BE2C (cell line): ENCODE measurements at regions not wholly inside any gene's neighbourhood (a gene's known extent, or its start where the extent isn't known, plus 50 kb on each side); places are given as distances from the start of the nearest gene placed in this dataset.

Experiments
- DNase-seq: peaks from one replicate; pipeline ENCODE4 v3.0.0-alpha.2; 2020
- H3K27me3 ChIP-seq: fragments of 250-450 bp; sonication (Bioruptor Pico); 2 replicates; pipeline ENCODE4 v1.5.1; 2020; ENCODE audit warnings: mild to moderate bottlenecking
- H3K36me3 ChIP-seq: fragments of 250-450 bp; sonication (Bioruptor Pico); 2 replicates; pipeline ENCODE4 v1.5.1; 2020; ENCODE audit warnings: mild to moderate bottlenecking
- H3K4me1 ChIP-seq: fragments of 250-450 bp; sonication (Bioruptor Pico); 2 replicates; pipeline ENCODE4 v1.5.1; 2020
- H3K4me3 ChIP-seq: 2 replicates; pipeline ENCODE4 v1.5.1; 2011; ENCODE audit warnings: low read depth, low read length
- H3K9me3 ChIP-seq: fragments of 250-450 bp; sonication (Bioruptor Pico); 2 replicates; pipeline ENCODE4 v1.5.1; 2020
- TF ChIP-seq, protein P1 (sequence below): IDR thresholded peaks from 2 replicates; pipeline ENCODE4 v1.5.1; 2012; ENCODE audit warnings: mild to moderate bottlenecking, low read depth, low read length

DNA sequence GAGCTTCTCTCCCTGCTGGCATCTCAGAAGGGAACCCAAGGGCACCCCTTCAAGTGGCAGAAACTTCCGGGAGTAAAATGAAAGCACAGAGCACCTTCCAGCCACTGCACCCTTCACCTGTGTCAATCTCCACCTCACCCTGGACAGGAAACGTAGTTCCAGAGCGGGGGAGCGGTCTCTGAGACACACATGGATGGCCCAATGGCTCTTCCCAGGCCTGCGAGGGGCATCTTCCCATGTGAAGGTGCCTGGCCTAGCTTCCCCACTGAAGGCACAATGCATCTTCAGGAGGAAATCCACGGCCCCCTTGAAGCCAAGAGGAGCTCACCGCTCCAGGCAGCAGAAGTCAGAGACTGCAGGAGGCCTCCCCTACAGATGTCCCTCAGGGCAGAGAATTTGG lies 234.2 kb downstream of the BRD1 start:
- H3K9me3 ChIP-seq, result no peaks in the 10 kb centered on the region; the same call in 1 of the 2 replicates
- no peaks in the 10 kb centered on the region; the same call in 1 of the 2 replicates for H3K27me3 ChIP-seq
- H3K4me3 ChIP-seq, result no peak overlapping the region
- H3K36me3 ChIP-seq, result no peaks in the 10 kb centered on the region
- no peaks in the 10 kb centered on the region for H3K4me1 ChIP-seq
- DNase-seq, result no peak
- TF ChIP-seq, protein P1, sequence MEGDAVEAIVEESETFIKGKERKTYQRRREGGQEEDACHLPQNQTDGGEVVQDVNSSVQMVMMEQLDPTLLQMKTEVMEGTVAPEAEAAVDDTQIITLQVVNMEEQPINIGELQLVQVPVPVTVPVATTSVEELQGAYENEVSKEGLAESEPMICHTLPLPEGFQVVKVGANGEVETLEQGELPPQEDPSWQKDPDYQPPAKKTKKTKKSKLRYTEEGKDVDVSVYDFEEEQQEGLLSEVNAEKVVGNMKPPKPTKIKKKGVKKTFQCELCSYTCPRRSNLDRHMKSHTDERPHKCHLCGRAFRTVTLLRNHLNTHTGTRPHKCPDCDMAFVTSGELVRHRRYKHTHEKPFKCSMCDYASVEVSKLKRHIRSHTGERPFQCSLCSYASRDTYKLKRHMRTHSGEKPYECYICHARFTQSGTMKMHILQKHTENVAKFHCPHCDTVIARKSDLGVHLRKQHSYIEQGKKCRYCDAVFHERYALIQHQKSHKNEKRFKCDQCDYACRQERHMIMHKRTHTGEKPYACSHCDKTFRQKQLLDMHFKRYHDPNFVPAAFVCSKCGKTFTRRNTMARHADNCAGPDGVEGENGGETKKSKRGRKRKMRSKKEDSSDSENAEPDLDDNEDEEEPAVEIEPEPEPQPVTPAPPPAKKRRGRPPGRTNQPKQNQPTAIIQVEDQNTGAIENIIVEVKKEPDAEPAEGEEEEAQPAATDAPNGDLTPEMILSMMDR, result no peak

DNA sequence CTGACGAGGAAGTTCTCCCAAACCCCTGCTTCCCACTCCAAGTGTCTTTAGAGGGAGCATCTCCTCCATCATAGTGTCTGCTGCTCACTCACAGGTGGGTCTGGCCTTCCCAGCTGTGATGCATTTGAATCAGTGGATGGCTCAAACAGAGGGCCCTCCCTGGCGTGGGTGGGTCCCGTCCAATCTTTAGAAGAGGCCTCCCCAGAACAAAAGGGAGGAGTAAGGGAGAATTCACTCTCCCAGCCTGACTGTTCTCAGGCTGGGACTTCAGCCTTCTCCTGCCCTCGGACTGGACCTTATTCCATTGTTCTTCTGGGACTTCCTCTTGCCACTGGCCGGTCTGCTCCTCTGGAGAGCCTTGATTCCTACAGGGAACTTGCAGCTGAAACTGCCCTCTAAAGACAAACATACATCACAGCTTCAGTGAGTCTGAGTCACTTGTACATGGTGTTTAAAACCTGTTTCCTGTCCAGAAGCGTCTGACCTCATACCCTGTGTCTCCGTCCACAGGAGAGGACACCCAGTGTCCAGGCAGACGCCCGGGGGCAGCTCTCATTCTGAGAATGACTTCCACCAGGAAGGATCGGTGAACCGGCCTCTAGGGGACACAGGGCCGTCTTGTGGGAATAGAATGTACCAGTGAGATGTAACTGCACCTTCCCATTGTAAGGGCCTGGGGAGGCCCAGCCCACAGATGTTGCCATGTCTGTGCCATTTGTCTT lies 234.7 kb downstream of the BRD1 start:
- no peaks in the 10 kb centered on the region; the same call in 1 of the 2 replicates for H3K27me3 ChIP-seq
- no peaks in the 10 kb centered on the region for H3K4me1 ChIP-seq
- DNase-seq, result no peak
- H3K4me3 ChIP-seq, result no peak overlapping the region
- TF ChIP-seq, protein P1, result no peak
- H3K36me3 ChIP-seq, result no peaks in the 10 kb centered on the region
- H3K9me3 ChIP-seq, result no peaks in the 10 kb centered on the region; the same call in 1 of the 2 replicates

DNA sequence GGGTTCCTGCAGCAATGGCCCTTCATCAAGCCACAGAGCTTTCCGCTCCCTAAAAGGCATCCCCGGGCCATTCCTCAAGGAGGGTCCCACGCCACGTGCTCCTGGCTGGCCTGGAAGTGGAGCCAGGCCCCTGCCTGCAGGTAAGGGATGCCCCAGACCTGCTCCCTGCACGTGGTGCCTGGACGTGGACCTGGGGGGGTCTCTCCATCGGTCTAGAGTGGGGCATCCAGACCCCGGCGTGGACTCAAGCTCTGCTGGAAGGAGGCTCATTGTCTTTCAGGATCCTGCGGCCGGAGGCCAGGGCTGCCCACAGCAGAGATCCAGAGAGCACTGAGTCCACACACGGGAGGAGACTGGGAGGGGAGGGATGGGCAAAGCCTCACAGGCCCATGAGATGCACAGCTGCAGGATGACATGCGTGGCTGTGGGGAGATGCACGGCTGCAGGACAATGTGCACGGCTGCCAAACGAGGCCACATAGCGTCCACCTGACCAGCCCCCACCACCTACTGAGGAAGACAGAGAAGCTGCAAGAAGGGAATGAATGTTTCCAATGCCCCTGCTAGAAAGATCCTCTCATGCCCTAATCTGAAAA lies 236.7 kb downstream of the BRD1 start:
- Histone ChIP-seq H3K4me1 (no peaks in the 10 kb centered on the region), H3K9me3 (no peaks in the 10 kb centered on the region; the same call in 1 of the 2 replicates), H3K27me3 (no peaks in the 10 kb centered on the region; the same call in 1 of the 2 replicates), H3K36me3 (no peaks in the 10 kb centered on the region), H3K4me3 (no peak overlapping the region)
- TF ChIP-seq, protein P1, result no peak
- no peak for DNase-seq

- Histone ChIP-seq H3K4me3 (no peak overlapping the region), H3K36me3 (no peaks in the 10 kb centered on the region), H3K4me1 (no peaks in the 10 kb centered on the region), H3K9me3 (no peaks in the 10 kb centered on the region; the same call in 1 of the 2 replicates), H3K27me3 (no peaks in the 10 kb centered on the region; the same call in 1 of the 2 replicates)
- TF ChIP-seq, protein P1, result no peak
- no peak for DNase-seq
These were observed 237.3 kb downstream of the BRD1 start for GRCh38 chr22:49590381-49590780.

- TF ChIP-seq, protein P1, result no peak
- Histone ChIP-seq H3K9me3 (no peaks in the 10 kb centered on the region; the same call in 1 of the 2 replicates), H3K4me3 (no peak overlapping the region), H3K36me3 (no peaks in the 10 kb centered on the region), H3K27me3 (no peaks in the 10 kb centered on the region; the same call in 1 of the 2 replicates), H3K4me1 (no peaks in the 10 kb centered on the region)
- DNase-seq, result no peak
These were observed 237.9 kb downstream of the BRD1 start for GRCh38 chr22:49589811-49590210.

- Histone ChIP-seq H3K4me1 (no peaks in the 10 kb centered on the region), H3K9me3 (no peaks in the 10 kb centered on the region; the same call in 1 of the 2 replicates), H3K27me3 (no peaks in the 10 kb centered on the region; the same call in 1 of the 2 replicates), H3K36me3 (no peaks in the 10 kb centered on the region), H3K4me3 (no peak overlapping the region)
- TF ChIP-seq, protein P1, result no peak
- DNase-seq, result no peak
These were observed 238.4 kb downstream of the BRD1 start for GRCh38 chr22:49589301-49589700.
